SK-N-MC (cell line): ENCODE measurements at regions not wholly inside any gene's neighbourhood (a gene's known extent, or its start where the extent isn't known, plus 50 kb on each side); places are given as distances from the start of the nearest gene placed in this dataset.

ENCODE experiments used
- DNase-seq: peaks from one replicate; pipeline ENCODE4 v3.0.0-alpha.2; 2011; ENCODE audit warnings: low read depth, low spot score
- H3K27ac ChIP-seq: fragments of 200-600 bp; sonication (generic); 2 replicates; pipeline ENCODE4 v1.5.1; 2016; ENCODE audit warnings: mixed run types
- H3K36me3 ChIP-seq: fragments of 200-600 bp; sonication (generic); 2 replicates; pipeline ENCODE4 v1.6.1; 2017; ENCODE audit warnings: antibody characterized with exemption, low read length, mixed read lengths; ENCODE audit not compliant: insufficient read depth
- H3K4me3 ChIP-seq: fragments of 200-600 bp; sonication (generic); 2 replicates; pipeline ENCODE4 v1.5.1; 2016
- H3K9ac ChIP-seq: fragments of 200-600 bp; sonication (generic); 2 replicates; pipeline ENCODE4 v1.8.0; 2017; ENCODE audit warnings: mixed run types, mixed read lengths; ENCODE audit not compliant: insufficient read length
- H3K9me3 ChIP-seq: fragments of 200-600 bp; sonication (generic); 2 replicates; pipeline ENCODE4 v1.6.1; 2017; ENCODE audit warnings: low read depth, mild to moderate bottlenecking, antibody characterized with exemption, low read length, moderate library complexity, mixed read lengths
- EZH2 ChIP-seq: fragments of 200-600 bp; sonication (generic); IDR thresholded peaks from one replicate; pipeline ENCODE4 v1.6.1; 2017; ENCODE audit warnings: antibody characterized with exemption
- FOXP2 ChIP-seq: optimal IDR thresholded peaks from 2 replicates; pipeline ENCODE3; 2011; ENCODE audit warnings: mild to moderate bottlenecking, moderate library complexity; ENCODE audit not compliant: insufficient read depth; ENCODE audit errors: extremely low read length, control extremely low read depth
- POLR2AphosphoS5 ChIP-seq: IDR thresholded peaks from 2 replicates; pipeline ENCODE4 v1.6.1; 2012; ENCODE audit warnings: mild to moderate bottlenecking, low read depth, low read length, borderline replicate concordance

DNA sequence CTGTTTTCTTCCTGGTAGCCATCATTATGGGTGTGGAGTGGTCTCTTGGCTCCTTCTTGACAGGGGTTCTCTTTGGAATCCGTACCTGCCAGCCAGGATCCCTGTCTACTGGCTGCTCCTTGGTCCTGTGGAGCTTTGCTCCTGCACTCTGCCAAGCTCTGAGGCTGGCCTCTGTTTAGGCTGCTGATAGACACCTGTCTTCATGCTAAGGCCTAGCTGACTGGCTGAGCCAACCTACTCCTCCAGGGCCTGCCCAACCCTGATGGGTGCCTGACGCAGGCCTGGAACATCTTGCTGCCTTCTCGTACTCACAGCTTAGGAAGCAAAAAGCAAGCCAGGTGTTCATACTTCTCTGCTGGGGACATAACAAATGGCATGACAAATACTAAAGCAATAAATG lies 333.6 kb upstream of the ZNF32 start:
- no peak for DNase-seq
- no peaks in the 10 kb centered on the region for H3K9me3 ChIP-seq
- 0 out of 2 replicates have a peak overlapping the region, but pooled peaks have one; percentile 64 for H3K27ac ChIP-seq
- no peaks in the 10 kb centered on the region for H3K36me3 ChIP-seq
- peak overlapping the region; percentile 28; the same call in 1 of the 2 replicates for H3K4me3 ChIP-seq
- TF ChIP-seq FOXP2 (no peak), EZH2 (no peak), POLR2AphosphoS5 (no peak)
- no peak overlapping the region for H3K9ac ChIP-seq

DNA sequence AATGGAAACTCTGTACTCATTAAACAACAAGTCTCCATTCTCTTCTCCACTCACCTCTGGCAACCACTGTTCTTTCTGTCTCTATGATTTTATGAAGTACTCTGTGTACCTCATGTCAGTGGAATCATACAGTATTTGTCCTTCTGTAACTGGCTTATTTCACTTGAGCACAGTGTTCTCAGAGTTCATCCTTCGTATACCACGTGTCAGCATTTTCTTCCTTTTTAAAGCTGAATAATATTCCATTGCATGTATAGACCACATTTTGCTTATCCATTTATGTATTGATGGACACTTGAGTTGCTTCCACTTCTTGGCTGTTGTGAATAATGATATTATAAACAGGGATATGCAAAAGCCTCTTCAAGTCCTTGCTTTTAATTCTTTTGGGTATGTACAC lies 333.0 kb upstream of the ZNF32 start:
- no peak overlapping the region for H3K9ac ChIP-seq
- TF ChIP-seq POLR2AphosphoS5 (no peak), EZH2 (no peak), FOXP2 (no peak)
- DNase-seq = no peak
- H3K36me3 ChIP-seq = no peaks in the 10 kb centered on the region
- no peak overlapping the region for H3K4me3 ChIP-seq
- H3K9me3 ChIP-seq = no peaks in the 10 kb centered on the region
- no peak overlapping the region for H3K27ac ChIP-seq

DNA sequence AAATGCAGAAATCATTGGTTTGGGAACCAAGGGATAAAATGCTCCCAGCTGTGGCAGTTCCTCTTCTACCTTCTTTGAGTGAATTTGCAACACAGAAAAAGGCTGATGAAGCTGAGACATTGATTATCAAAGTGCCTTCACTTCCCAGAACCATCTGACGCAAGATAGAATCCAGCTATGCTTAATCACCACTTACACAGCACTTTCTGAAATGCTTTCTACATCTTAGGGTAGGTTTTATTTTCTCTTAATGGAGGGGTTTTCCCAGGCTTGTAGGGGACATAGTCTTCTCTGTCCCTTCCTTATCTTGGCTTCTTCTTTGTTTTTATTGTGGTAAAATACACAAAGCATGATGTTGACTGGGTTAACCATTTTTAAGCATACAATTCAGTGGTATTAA lies 332.6 kb upstream of the ZNF32 start:
- Histone ChIP-seq H3K27ac (peak overlapping the region; percentile 60; the same call in 1 of the 2 replicates), H3K9ac (no peak overlapping the region), H3K9me3 (no peaks in the 10 kb centered on the region), H3K36me3 (no peaks in the 10 kb centered on the region), H3K4me3 (no peak overlapping the region)
- no peak for DNase-seq
- TF ChIP-seq FOXP2 (no peak), EZH2 (no peak), POLR2AphosphoS5 (no peak)

DNA sequence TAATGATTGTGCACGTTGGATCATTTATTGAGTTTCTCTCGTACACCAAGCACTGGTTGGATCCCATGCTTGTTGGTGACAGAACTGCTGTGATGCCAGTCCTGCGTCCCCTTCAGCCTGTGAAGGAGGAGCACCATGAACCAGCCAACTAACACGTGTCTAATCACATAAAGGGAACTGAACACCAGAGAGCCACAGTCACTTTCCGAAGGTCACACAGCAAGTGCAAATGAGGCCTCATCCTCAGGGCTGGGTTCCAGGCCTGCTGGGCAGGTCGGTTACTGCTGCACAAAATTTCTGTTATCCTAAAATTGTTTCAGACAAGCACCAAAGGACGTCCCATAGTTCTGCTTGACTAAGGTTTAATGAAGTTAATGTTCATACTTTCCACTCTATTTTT lies 332.0 kb upstream of the ZNF32 start:
- Histone ChIP-seq H3K36me3 (no peaks in the 10 kb centered on the region), H3K4me3 (no peak overlapping the region), H3K9ac (no peak overlapping the region), H3K9me3 (no peaks in the 10 kb centered on the region), H3K27ac (peak overlapping the region; percentile 60; the same call in 1 of the 2 replicates)
- TF ChIP-seq POLR2AphosphoS5 = no peak
- no peak for TF ChIP-seq FOXP2
- no peak for TF ChIP-seq EZH2
- DNase-seq = no peak

DNA sequence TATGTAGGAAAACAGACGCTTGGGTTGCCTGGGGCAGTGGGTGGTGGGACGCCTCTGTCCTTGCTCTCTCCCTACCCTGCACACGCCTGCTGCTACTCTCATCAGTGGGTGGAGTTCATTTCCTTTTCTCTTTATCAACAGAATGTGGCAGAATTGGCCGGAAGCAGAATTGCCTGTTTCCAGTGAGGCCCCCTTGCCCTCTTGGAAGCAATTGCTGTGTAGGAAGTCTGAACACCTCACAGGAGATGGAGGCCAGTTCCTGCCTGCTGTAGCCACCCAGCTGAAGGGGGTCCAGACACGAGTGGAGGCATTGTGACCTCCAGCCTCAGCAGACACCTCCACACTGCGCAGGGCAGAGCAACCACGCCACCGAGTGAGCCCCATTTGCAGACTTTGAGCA lies 331.6 kb upstream of the ZNF32 start:
- TF ChIP-seq FOXP2 (no peak), POLR2AphosphoS5 (no peak), EZH2 (no peak)
- Histone ChIP-seq H3K36me3 (no peaks in the 10 kb centered on the region), H3K4me3 (no peak overlapping the region), H3K9ac (no peak overlapping the region), H3K9me3 (no peaks in the 10 kb centered on the region), H3K27ac (no peak overlapping the region)
- DNase-seq = no peak

DNA sequence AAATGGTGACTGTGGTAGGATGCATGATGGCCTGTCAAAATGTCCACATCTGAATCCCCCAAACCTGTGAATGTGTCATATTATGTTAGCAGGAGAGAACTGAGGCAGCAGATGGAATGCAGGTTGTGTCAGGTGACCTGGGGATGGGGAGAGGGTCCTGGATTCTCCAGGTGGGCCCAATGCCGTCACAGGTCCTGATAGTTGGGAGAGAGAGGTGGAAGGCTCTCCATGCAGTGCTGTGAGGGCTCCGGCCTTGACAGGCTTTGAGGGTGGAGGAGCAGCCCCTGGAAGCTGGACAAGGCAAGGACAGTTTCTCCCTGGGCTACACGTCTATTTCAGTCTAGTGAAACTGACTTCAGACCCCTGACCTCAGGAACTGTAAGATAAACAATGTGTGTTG lies 330.9 kb upstream of the ZNF32 start:
- H3K36me3 ChIP-seq = no peaks in the 10 kb centered on the region
- no peak overlapping the region for H3K4me3 ChIP-seq
- H3K9me3 ChIP-seq = no peaks in the 10 kb centered on the region
- no peak overlapping the region for H3K27ac ChIP-seq
- no peak for DNase-seq
- TF ChIP-seq EZH2 (no peak), POLR2AphosphoS5 (no peak), FOXP2 (no peak)
- H3K9ac ChIP-seq = no peak overlapping the region

DNA sequence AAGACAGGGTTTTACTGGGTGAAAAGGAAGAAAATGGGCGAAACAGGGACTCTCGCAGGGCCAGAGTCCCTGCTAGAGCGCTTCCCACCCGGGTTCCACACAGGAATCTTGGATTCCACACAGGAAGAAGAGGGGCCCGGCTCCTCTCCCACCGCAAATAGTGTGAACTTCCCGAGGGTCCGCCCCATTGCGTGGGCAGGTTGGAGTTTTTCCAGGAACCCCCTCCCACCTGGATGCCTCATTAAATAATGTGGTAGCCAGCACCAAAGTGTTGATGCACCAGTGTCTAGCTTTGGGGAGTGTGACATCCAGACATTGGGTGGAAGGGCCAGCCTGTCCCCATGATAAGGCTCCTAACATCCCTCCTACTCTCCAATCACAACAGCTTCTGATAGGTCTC lies 330.3 kb upstream of the ZNF32 start:
- no peak for DNase-seq
- Histone ChIP-seq H3K9me3 (no peaks in the 10 kb centered on the region), H3K9ac (no peak overlapping the region), H3K4me3 (no peak overlapping the region), H3K27ac (no peak overlapping the region), H3K36me3 (no peaks in the 10 kb centered on the region)
- TF ChIP-seq FOXP2 = no peak

DNA sequence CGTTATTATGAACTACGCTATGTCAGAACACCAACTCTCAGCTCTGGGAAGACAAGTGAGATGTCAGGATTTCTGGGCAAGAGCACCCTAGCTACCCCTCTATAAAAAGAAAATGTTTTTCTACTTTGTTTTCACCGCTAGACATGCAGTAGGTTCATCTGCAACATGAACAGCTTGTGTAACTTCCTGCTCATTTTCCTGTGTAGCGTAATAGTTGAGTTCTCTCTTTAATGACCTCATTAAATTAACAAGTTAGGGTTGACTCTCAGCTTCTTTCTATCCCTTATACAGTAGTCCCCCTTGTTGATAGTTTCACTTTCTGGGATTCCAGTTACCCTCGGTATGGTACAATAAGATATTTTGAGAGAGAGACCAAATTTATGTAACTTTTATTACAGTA lies 329.4 kb upstream of the ZNF32 start:
- no peak overlapping the region for H3K9ac ChIP-seq
- no peak overlapping the region for H3K4me3 ChIP-seq
- TF ChIP-seq POLR2AphosphoS5 (no peak), FOXP2 (no peak), EZH2 (no peak)
- DNase-seq = no peak
- 0 out of 2 replicates have a peak overlapping the region, but pooled peaks have one; percentile 40 for H3K27ac ChIP-seq
- no peaks in the 10 kb centered on the region for H3K36me3 ChIP-seq
- no peaks in the 10 kb centered on the region for H3K9me3 ChIP-seq

DNA sequence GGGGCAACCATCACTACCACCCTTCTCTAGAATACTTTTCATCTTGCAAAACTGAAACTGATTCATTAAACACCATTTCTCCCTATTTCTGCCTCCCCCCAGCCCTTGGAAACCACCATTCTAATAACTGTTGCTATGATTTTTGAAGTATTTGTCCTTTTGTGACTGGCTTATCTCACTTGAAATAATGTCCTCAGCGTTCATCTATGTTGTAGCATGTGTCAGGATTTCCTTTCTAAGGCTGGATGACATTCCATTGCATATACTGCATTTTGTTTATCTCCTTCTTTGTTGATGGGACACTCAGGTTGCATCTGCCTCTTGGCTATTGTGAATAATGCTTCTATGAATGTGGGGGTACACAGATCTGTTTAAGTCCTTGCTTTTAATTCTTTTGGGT lies 327.6 kb upstream of the ZNF32 start:
- DNase-seq = no peak
- no peak for TF ChIP-seq POLR2AphosphoS5
- TF ChIP-seq EZH2 = no peak
- TF ChIP-seq FOXP2 = no peak
- no peak overlapping the region for H3K4me3 ChIP-seq
- no peaks in the 10 kb centered on the region for H3K36me3 ChIP-seq
- no peak overlapping the region for H3K27ac ChIP-seq
- H3K9ac ChIP-seq = no peak overlapping the region
- no peaks in the 10 kb centered on the region for H3K9me3 ChIP-seq

DNA sequence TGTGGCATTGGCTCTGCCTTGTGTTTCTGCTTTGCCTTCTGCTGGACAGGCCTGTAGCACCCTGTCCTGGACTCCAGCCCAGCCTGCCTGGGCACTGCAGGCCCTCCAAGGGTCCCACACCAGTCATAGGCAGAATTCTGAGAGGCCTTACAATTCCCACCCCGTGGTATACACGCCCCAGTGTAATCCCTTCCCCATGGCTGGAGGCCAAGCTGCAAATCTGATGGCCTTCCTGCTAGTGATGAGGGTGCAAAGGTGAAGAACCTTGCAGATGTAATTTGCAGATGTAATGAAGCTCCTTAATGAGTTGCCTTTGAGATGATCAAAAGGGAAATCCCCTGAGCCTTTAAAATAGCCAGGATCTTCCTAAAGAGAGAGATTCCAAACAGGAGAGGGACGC lies 325.1 kb upstream of the ZNF32 start:
- Histone ChIP-seq H3K36me3 (no peaks in the 10 kb centered on the region), H3K9me3 (no peaks in the 10 kb centered on the region), H3K4me3 (no peak overlapping the region), H3K27ac (no peak overlapping the region), H3K9ac (no peak overlapping the region)
- DNase-seq = no peak
- TF ChIP-seq FOXP2 = no peak
- no peak for TF ChIP-seq POLR2AphosphoS5
- no peak for TF ChIP-seq EZH2
